ENCODE measurements at regions not wholly inside any gene's neighbourhood (a gene's known extent, or its start where the extent isn't known, plus 50 kb on each side); places are given as distances from the start of the nearest gene placed in this dataset.
"Not testable (repeated sequence)": the region's sequence is repeated elsewhere in the genome, so short reads cannot be mapped to it uniquely, and the experiment has no call there.

DNA sequence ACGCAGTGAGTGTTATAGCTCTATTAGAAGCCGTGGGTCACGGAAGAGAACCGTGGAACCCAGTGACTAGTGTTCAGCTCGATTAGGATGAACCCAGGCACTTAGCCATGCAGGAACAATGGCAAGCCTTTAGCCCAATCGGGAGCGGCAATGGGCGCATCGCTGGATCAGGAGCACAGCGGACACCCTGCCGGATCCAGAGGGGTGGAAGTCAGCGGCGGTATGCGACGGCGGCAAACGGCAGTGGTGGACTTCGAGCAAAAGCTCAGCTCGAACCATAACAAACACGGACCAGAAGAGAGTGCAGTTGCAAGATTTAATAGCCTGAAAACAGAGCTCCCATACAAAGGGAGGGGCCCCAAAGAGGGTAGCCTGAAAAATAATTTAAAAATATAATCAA is 112.8 kb downstream of the CGGBP1 start:
- not testable (repeated sequence) for TF ChIP-seq JUND (CRISPR knock-in tag; IDR thresholded peaks at IDR 0.05); E2F1 (CRISPR knock-in tag; IDR thresholded peaks at IDR 0.05); ZNF747 (CRISPR knock-in tag; IDR thresholded peaks at IDR 0.05; ENCODE audit: borderline replicate concordance); ZNF609 (CRISPR knock-in tag; IDR thresholded peaks at IDR 0.05; ENCODE audit: borderline replicate concordance); KMT2A (CRISPR knock-in tag; IDR thresholded peaks at IDR 0.05); IKZF1 (IDR thresholded peaks at IDR 0.05)

Data from HepG2 (cell line).